ENCODE measurements at regions not wholly inside any gene's neighbourhood (a gene's known extent, or its start where the extent isn't known, plus 50 kb on each side); places are given as distances from the start of the nearest gene placed in this dataset.

DNA sequence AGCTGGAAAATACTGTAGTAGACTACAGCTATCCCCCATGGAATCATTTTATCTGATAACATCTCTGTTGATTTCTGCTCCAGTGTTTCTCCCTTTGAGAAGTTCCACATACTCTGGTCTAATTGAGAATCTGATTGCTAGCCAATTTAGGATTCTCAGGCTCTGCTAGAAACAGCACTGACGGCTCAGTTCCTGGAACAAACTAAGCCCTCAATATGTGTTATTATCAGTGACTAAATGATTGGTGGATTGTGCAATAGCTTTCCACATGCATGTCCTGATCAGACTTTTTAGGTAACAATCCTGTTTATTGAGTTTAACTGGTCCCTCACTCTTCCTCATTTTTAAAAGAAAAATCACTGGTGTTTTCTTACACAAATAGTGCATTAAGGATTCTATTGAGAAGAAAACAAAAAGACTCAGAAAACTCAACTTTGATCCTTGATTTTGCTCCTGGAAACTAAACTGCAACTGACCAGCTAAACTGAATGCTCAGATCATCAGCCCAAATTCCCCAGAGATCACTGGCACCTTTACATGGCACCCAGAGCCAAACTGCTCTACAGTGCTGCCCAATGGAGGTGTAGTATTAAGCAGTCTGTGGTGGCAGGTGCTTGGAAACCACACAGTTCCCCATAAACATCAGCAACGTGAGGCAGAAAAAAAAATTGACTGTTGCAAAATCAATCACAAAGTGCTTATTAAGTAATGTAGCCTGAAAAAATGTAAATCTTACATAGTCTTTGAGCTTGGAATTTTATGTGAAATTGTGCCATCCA, 423.7 kb downstream of the TOX3 start:
- H3K27ac ChIP-seq (ENCODE audit: low read depth), result no peak overlapping the region
- no peaks in the 10 kb centered on the region for H3K27me3 ChIP-seq (ENCODE audit: insufficient read depth)
- no peak overlapping the region for H3K4me2 ChIP-seq
- no peak overlapping the region for H2AFZ ChIP-seq
- no peak overlapping the region for H3K4me3 ChIP-seq
- Mint-ChIP-seq H3K27ac (no peak overlapping the region), H3K27me3 (ENCODE audit: insufficient read depth, low read depth, poor library complexity) (no peaks in the 10 kb centered on the region), H3K9me3 (peaks cover 22% of the 10 kb centered on the region), H3K4me1 (peaks cover 5% of the 10 kb centered on the region; the same call in 2 of the 3 replicates), H3K36me3 (ENCODE audit: low read depth) (peaks cover 11% of the 10 kb centered on the region), H3K4me3 (no peak overlapping the region)
- H4K20me1 ChIP-seq (replicated peaks; ENCODE audit: insufficient read depth), result no peaks in the 10 kb centered on the region
- ATAC-seq, result no peak
- TF ChIP-seq ZNF114 (CRISPR knock-in tag; IDR thresholded peaks at IDR 0.05) (no peak), CREB1 (CRISPR knock-in tag; IDR thresholded peaks at IDR 0.05; ENCODE audit: low read depth) (no peak), JUNB (IDR thresholded peaks at IDR 0.05; ENCODE audit: unreplicated experiment) (no peak), NANOG (IDR thresholded peaks at IDR 0.05; ENCODE audit: borderline replicate concordance) (no peak), POLR2AphosphoS5 (IDR thresholded peaks at IDR 0.05; ENCODE audit: low read depth) (no peak), ZNF331 (CRISPR knock-in tag; IDR thresholded peaks at IDR 0.05; ENCODE audit: low read depth) (no peak), STAT1 (IDR thresholded peaks at IDR 0.05; ENCODE audit: unreplicated experiment) (no peak), EZH2phosphoT487 (IDR thresholded peaks at IDR 0.05; ENCODE audit: unreplicated experiment) (no peak), REST (IDR thresholded peaks at IDR 0.05; ENCODE audit: unreplicated experiment) (no peak)
- TF ChIP-seq, protein P1, sequence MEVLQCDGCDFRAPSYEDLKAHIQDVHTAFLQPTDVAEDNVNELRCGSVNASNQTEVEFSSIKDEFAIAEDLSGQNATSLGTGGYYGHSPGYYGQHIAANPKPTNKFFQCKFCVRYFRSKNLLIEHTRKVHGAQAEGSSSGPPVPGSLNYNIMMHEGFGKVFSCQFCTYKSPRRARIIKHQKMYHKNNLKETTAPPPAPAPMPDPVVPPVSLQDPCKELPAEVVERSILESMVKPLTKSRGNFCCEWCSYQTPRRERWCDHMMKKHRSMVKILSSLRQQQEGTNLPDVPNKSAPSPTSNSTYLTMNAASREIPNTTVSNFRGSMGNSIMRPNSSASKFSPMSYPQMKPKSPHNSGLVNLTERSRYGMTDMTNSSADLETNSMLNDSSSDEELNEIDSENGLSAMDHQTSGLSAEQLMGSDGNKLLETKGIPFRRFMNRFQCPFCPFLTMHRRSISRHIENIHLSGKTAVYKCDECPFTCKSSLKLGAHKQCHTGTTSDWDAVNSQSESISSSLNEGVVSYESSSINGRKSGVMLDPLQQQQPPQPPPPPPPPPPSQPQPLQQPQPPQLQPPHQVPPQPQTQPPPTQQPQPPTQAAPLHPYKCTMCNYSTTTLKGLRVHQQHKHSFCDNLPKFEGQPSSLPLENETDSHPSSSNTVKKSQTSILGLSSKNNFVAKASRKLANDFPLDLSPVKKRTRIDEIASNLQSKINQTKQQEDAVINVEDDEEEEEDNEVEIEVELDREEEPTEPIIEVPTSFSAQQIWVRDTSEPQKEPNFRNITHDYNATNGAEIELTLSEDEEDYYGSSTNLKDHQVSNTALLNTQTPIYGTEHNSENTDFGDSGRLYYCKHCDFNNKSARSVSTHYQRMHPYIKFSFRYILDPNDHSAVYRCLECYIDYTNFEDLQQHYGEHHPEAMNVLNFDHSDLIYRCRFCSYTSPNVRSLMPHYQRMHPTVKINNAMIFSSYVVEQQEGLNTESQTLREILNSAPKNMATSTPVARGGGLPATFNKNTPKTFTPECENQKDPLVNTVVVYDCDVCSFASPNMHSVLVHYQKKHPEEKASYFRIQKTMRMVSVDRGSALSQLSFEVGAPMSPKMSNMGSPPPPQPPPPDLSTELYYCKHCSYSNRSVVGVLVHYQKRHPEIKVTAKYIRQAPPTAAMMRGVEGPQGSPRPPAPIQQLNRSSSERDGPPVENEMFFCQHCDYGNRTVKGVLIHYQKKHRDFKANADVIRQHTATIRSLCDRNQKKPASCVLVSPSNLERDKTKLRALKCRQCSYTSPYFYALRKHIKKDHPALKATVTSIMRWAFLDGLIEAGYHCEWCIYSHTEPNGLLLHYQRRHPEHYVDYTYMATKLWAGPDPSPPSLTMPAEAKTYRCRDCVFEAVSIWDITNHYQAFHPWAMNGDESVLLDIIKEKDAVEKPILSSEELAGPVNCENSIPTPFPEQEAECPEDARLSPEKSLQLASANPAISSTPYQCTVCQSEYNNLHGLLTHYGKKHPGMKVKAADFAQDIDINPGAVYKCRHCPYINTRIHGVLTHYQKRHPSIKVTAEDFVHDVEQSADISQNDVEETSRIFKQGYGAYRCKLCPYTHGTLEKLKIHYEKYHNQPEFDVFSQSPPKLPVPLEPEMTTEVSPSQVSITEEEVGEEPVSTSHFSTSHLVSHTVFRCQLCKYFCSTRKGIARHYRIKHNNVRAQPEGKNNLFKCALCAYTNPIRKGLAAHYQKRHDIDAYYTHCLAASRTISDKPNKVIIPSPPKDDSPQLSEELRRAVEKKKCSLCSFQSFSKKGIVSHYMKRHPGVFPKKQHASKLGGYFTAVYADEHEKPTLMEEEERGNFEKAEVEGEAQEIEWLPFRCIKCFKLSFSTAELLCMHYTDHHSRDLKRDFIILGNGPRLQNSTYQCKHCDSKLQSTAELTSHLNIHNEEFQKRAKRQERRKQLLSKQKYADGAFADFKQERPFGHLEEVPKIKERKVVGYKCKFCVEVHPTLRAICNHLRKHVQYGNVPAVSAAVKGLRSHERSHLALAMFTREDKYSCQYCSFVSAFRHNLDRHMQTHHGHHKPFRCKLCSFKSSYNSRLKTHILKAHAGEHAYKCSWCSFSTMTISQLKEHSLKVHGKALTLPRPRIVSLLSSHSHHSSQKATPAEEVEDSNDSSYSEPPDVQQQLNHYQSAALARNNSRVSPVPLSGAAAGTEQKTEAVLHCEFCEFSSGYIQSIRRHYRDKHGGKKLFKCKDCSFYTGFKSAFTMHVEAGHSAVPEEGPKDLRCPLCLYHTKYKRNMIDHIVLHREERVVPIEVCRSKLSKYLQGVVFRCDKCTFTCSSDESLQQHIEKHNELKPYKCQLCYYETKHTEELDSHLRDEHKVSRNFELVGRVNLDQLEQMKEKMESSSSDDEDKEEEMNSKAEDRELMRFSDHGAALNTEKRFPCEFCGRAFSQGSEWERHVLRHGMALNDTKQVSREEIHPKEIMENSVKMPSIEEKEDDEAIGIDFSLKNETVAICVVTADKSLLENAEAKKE (CRISPR knock-in tag; IDR thresholded peaks at IDR 0.05), result no peak
- TF ChIP-seq, protein P2, sequence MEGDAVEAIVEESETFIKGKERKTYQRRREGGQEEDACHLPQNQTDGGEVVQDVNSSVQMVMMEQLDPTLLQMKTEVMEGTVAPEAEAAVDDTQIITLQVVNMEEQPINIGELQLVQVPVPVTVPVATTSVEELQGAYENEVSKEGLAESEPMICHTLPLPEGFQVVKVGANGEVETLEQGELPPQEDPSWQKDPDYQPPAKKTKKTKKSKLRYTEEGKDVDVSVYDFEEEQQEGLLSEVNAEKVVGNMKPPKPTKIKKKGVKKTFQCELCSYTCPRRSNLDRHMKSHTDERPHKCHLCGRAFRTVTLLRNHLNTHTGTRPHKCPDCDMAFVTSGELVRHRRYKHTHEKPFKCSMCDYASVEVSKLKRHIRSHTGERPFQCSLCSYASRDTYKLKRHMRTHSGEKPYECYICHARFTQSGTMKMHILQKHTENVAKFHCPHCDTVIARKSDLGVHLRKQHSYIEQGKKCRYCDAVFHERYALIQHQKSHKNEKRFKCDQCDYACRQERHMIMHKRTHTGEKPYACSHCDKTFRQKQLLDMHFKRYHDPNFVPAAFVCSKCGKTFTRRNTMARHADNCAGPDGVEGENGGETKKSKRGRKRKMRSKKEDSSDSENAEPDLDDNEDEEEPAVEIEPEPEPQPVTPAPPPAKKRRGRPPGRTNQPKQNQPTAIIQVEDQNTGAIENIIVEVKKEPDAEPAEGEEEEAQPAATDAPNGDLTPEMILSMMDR (conservative IDR thresholded peaks at IDR 0.05; ENCODE audit: low read depth in 2 of 2), result no peak
- TF ChIP-seq, protein P3, sequence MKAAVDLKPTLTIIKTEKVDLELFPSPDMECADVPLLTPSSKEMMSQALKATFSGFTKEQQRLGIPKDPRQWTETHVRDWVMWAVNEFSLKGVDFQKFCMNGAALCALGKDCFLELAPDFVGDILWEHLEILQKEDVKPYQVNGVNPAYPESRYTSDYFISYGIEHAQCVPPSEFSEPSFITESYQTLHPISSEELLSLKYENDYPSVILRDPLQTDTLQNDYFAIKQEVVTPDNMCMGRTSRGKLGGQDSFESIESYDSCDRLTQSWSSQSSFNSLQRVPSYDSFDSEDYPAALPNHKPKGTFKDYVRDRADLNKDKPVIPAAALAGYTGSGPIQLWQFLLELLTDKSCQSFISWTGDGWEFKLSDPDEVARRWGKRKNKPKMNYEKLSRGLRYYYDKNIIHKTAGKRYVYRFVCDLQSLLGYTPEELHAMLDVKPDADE (IDR thresholded peaks at IDR 0.05), result no peak
- H3K36me3 ChIP-seq (ENCODE audit: insufficient read depth), result peaks cover 11% of the 10 kb centered on the region
- H3K4me1 ChIP-seq (ENCODE audit: insufficient read depth), result no peaks in the 10 kb centered on the region
- H3K9me2 ChIP-seq (ENCODE audit: insufficient read depth), result peaks cover 13% of the 10 kb centered on the region; the same call in 1 of the 2 replicates
- no peak for DNase-seq (ENCODE audit: low spot score)
- H3K79me2 ChIP-seq (replicated peaks; ENCODE audit: insufficient read depth), result no peaks in the 10 kb centered on the region
- no peaks in the 10 kb centered on the region for H3F3A ChIP-seq (replicated peaks; ENCODE audit: low read depth)
